ENCODE measurements at regions not wholly inside any gene's neighbourhood (a gene's known extent, or its start where the extent isn't known, plus 50 kb on each side); places are given as distances from the start of the nearest gene placed in this dataset.
"Not testable (repeated sequence)": the region's sequence is repeated elsewhere in the genome, so short reads cannot be mapped to it uniquely, and the experiment has no call there.

- not testable (repeated sequence) for DNase-seq
These were observed 260.2 kb upstream of the PTCHD4 start for GRCh38 chr6:48371226-48371625.

GRCh38 chr6:48369100-48369499, 258.1 kb upstream of the PTCHD4 start:
- DNase-seq = no peak

- DNase-seq = no peak
These were observed 214.7 kb upstream of the PTCHD4 start for GRCh38 chr6:48325701-48326100.

GRCh38 chr6:48318670-48319069, 207.7 kb upstream of the PTCHD4 start:
- DNase-seq = no peak

GRCh38 chr6:48315915-48316314, 204.9 kb upstream of the PTCHD4 start:
- no peak for DNase-seq

GRCh38 chr6:48315051-48315719, 204.2 kb upstream of the PTCHD4 start:
- no peak for DNase-seq

GRCh38 chr6:48311301-48311700, 200.3 kb upstream of the PTCHD4 start:
- DNase-seq = no peak

- DNase-seq = no peak
These were observed 196.6 kb upstream of the PTCHD4 start for GRCh38 chr6:48307573-48307972.

- no peak for DNase-seq
These were observed 179.6 kb upstream of the PTCHD4 start for GRCh38 chr6:48290595-48290994.

GRCh38 chr6:48289841-48290240, 178.8 kb upstream of the PTCHD4 start:
- DNase-seq = no peak

- DNase-seq = no peak
These were observed 170.2 kb upstream of the PTCHD4 start for GRCh38 chr6:48281217-48281616.

GRCh38 chr6:48280035-48280620, 169.1 kb upstream of the PTCHD4 start:
- peak; percentile 38 for DNase-seq

GRCh38 chr6:48278261-48278660, 167.3 kb upstream of the PTCHD4 start:
- DNase-seq = no peak

GRCh38 chr6:48272518-48272917, 161.5 kb upstream of the PTCHD4 start:
- no peak for DNase-seq

- no peak for DNase-seq
These were observed 144.1 kb upstream of the PTCHD4 start for GRCh38 chr6:48255094-48255493.

- no peak for DNase-seq
These were observed 138.1 kb upstream of the PTCHD4 start for GRCh38 chr6:48249071-48249470.

GRCh38 chr6:48243071-48243470, 132.1 kb upstream of the PTCHD4 start:
- no peak for DNase-seq

GRCh38 chr6:48240287-48240686, 129.3 kb upstream of the PTCHD4 start:
- DNase-seq = no peak

- DNase-seq = no peak
These were observed 125.4 kb upstream of the PTCHD4 start for GRCh38 chr6:48236375-48236774.

- DNase-seq = no peak
These were observed 122.1 kb upstream of the PTCHD4 start for GRCh38 chr6:48233063-48233462.

GRCh38 chr6:48229841-48230240, 118.8 kb upstream of the PTCHD4 start:
- no peak for DNase-seq

- DNase-seq = no peak
These were observed 111.2 kb upstream of the PTCHD4 start for GRCh38 chr6:48222241-48222640.

- no peak for DNase-seq
These were observed 102.2 kb upstream of the PTCHD4 start for GRCh38 chr6:48213076-48213788.

GRCh38 chr6:48212501-48212900, 101.5 kb upstream of the PTCHD4 start:
- DNase-seq = no peak

Measured in NCI-H345 (cell line).